ENCODE measurements at regions not wholly inside any gene's neighbourhood (a gene's known extent, or its start where the extent isn't known, plus 50 kb on each side); places are given as distances from the start of the nearest gene placed in this dataset.

GRCh38 chr18:28529644-28530043, 352.7 kb upstream of the CDH2 start:
- H3K27me3 Mint-ChIP-seq (ENCODE audit: insufficient read depth, unreplicated experiment): no peaks in the 10 kb centered on the region
- intact Hi-C loops (cut with micrococcal nuclease): no loop called here
- no peak for TF ChIP-seq CTCF (IDR thresholded peaks at IDR 0.05; ENCODE audit: unreplicated experiment)
- H3K9me3 Mint-ChIP-seq (ENCODE audit: unreplicated experiment): no peaks in the 10 kb centered on the region
- H3K36me3 Mint-ChIP-seq (ENCODE audit: insufficient read depth, unreplicated experiment): no peaks in the 10 kb centered on the region
- no TSS peak for BruUV-seq (replicated peaks)
- ChIA-PET POLR2A (no interaction called here), CTCF (interaction anchor here (0.6 kb wide), 1 partner anchor 27 kb away, joined by 4 read pairs; no protein-coding TSS in a partner anchor)
- no peak overlapping the region for H3K27ac Mint-ChIP-seq (ENCODE audit: low read depth, unreplicated experiment)
- H3K4me1 Mint-ChIP-seq (ENCODE audit: insufficient read depth, unreplicated experiment): no peaks in the 10 kb centered on the region
- no peak overlapping the region for H3K4me3 Mint-ChIP-seq (ENCODE audit: unreplicated experiment)
- DNase-seq (ENCODE audit: unreplicated experiment): no peak

- no TSS peak for BruUV-seq (replicated peaks)
- Mint-ChIP-seq H3K9me3 (ENCODE audit: unreplicated experiment) (no peaks in the 10 kb centered on the region), H3K4me1 (ENCODE audit: insufficient read depth, unreplicated experiment) (no peaks in the 10 kb centered on the region), H3K4me3 (ENCODE audit: unreplicated experiment) (no peak overlapping the region), H3K36me3 (ENCODE audit: insufficient read depth, unreplicated experiment) (no peaks in the 10 kb centered on the region), H3K27me3 (ENCODE audit: insufficient read depth, unreplicated experiment) (no peaks in the 10 kb centered on the region), H3K27ac (ENCODE audit: low read depth, unreplicated experiment) (no peak overlapping the region)
- TF ChIP-seq CTCF (IDR thresholded peaks at IDR 0.05; ENCODE audit: unreplicated experiment): no peak
- DNase-seq (ENCODE audit: unreplicated experiment): no peak
- ChIA-PET CTCF (no interaction called here), POLR2A (no interaction called here)
- intact Hi-C loops (cut with micrococcal nuclease): no loop called here
These were observed 349.3 kb upstream of the CDH2 start for GRCh38 chr18:28526196-28526595.

- no peaks in the 10 kb centered on the region for H3K27me3 Mint-ChIP-seq (ENCODE audit: insufficient read depth, unreplicated experiment)
- TF ChIP-seq CTCF (IDR thresholded peaks at IDR 0.05; ENCODE audit: unreplicated experiment): no peak
- no peaks in the 10 kb centered on the region for H3K4me1 Mint-ChIP-seq (ENCODE audit: insufficient read depth, unreplicated experiment)
- no TSS peak for BruUV-seq (replicated peaks)
- DNase-seq (ENCODE audit: unreplicated experiment): no peak
- H3K4me3 Mint-ChIP-seq (ENCODE audit: unreplicated experiment): no peak overlapping the region
- ChIA-PET POLR2A (no interaction called here), CTCF (interaction anchor here (0.6 to 0.7 kb wide), 2 partner anchors 405 to 1019 kb away, joined by 3 to 5 read pairs; no protein-coding TSS in a partner anchor)
- no peak overlapping the region for H3K27ac Mint-ChIP-seq (ENCODE audit: low read depth, unreplicated experiment)
- intact Hi-C loops (cut with micrococcal nuclease): no loop called here
- no peaks in the 10 kb centered on the region for H3K9me3 Mint-ChIP-seq (ENCODE audit: unreplicated experiment)
- H3K36me3 Mint-ChIP-seq (ENCODE audit: insufficient read depth, unreplicated experiment): no peaks in the 10 kb centered on the region
These were observed 347.0 kb upstream of the CDH2 start for GRCh38 chr18:28523758-28524475.

GRCh38 chr18:28522236-28522635, 345.3 kb upstream of the CDH2 start:
- DNase-seq (ENCODE audit: unreplicated experiment): no peak
- Mint-ChIP-seq H3K4me1 (ENCODE audit: insufficient read depth, unreplicated experiment) (no peaks in the 10 kb centered on the region), H3K9me3 (ENCODE audit: unreplicated experiment) (no peaks in the 10 kb centered on the region), H3K27ac (ENCODE audit: low read depth, unreplicated experiment) (no peak overlapping the region), H3K36me3 (ENCODE audit: insufficient read depth, unreplicated experiment) (no peaks in the 10 kb centered on the region), H3K4me3 (ENCODE audit: unreplicated experiment) (no peak overlapping the region), H3K27me3 (ENCODE audit: insufficient read depth, unreplicated experiment) (no peaks in the 10 kb centered on the region)
- POLR2A ChIA-PET: no interaction called here
- intact Hi-C loops (cut with micrococcal nuclease): no loop called here
- TF ChIP-seq CTCF (IDR thresholded peaks at IDR 0.05; ENCODE audit: unreplicated experiment): no peak
- BruUV-seq (replicated peaks): no TSS peak
- CTCF ChIA-PET: no interaction called here

Measured in MCF 10A (cell line).